H9 (cell line): ENCODE measurements at regions not wholly inside any gene's neighbourhood (a gene's known extent, or its start where the extent isn't known, plus 50 kb on each side); places are given as distances from the start of the nearest gene placed in this dataset.

Source experiments
- DNase-seq: peaks from one replicate; pipeline ENCODE4 v3.0.0-alpha.2; 2017
- H2AFZ ChIP-seq: one replicate; pipeline ENCODE4 v1.6.1; 2013; ENCODE audit warnings: mild to moderate bottlenecking, low read length, control low read depth, moderate library complexity
- H2AK5ac ChIP-seq: 2 replicates; pipeline ENCODE4 v1.6.1; 2013; ENCODE audit warnings: low read length, control low read depth, mixed read lengths; ENCODE audit not compliant: insufficient read length
- H2BK120ac ChIP-seq: one replicate; pipeline ENCODE4 v1.6.1; 2013; ENCODE audit warnings: low read depth, mild to moderate bottlenecking, low read length, control low read depth, inconsistent platforms; ENCODE audit not compliant: poor library complexity, severe bottlenecking
- H2BK12ac ChIP-seq: 2 replicates; pipeline ENCODE4 v1.6.1; 2013; ENCODE audit warnings: low read length, control low read depth, mixed read lengths, low read depth; ENCODE audit not compliant: insufficient read length
- H2BK15ac ChIP-seq: 2 replicates; pipeline ENCODE4 v1.6.1; 2013; ENCODE audit warnings: low read depth, low read length, control low read depth
- H2BK20ac ChIP-seq: one replicate; pipeline ENCODE4 v1.6.1; 2013; ENCODE audit warnings: low read depth, mild to moderate bottlenecking, low read length, control low read depth, inconsistent platforms; ENCODE audit not compliant: poor library complexity, severe bottlenecking
- H2BK5ac ChIP-seq: 2 replicates; pipeline ENCODE4 v1.6.1; 2013; ENCODE audit warnings: low read length, control low read depth, mixed read lengths; ENCODE audit not compliant: insufficient read length
- H3K14ac ChIP-seq: 2 replicates; pipeline ENCODE4 v1.6.1; 2013; ENCODE audit warnings: low read length, control low read depth; ENCODE audit not compliant: insufficient read depth
- H3K18ac ChIP-seq: 2 replicates; pipeline ENCODE4 v1.6.1; 2013; ENCODE audit warnings: low read depth, mild to moderate bottlenecking, mixed read lengths, low read length, control low read depth; ENCODE audit not compliant: insufficient read length
- H3K23ac ChIP-seq: 2 replicates; pipeline ENCODE4 v1.6.1; 2013; ENCODE audit warnings: low read length, control low read depth, mixed read lengths, low read depth; ENCODE audit not compliant: insufficient read length
- H3K23me2 ChIP-seq: 2 replicates; pipeline ENCODE4 v1.6.1; 2013; ENCODE audit warnings: low read depth, mild to moderate bottlenecking, mixed read lengths, low read length, control low read depth; ENCODE audit not compliant: insufficient read length, poor library complexity, severe bottlenecking
- H3K27ac ChIP-seq: 2 replicates; pipeline ENCODE4 v1.5.1; 2013; ENCODE audit warnings: low read length, control low read depth, mixed read lengths, low read depth; ENCODE audit not compliant: insufficient read length
- H3K27me3 ChIP-seq: 2 replicates; pipeline ENCODE4 v1.6.1; 2013; ENCODE audit warnings: low read length, control low read depth, inconsistent platforms; ENCODE audit not compliant: insufficient read depth
- H3K4ac ChIP-seq: 2 replicates; pipeline ENCODE4 v1.6.1; 2013; ENCODE audit warnings: low read depth, mild to moderate bottlenecking, control low read depth, inconsistent platforms, low read length, moderate library complexity
- H3K4me1 ChIP-seq: 2 replicates; pipeline ENCODE4 v1.6.1; 2013; ENCODE audit warnings: low read length, control low read depth, inconsistent platforms; ENCODE audit not compliant: insufficient read depth
- H3K4me2 ChIP-seq: 2 replicates; pipeline ENCODE4 v1.6.1; 2013; ENCODE audit warnings: low read length, control low read depth, mixed read lengths; ENCODE audit not compliant: insufficient read length, insufficient read depth
- H3K56ac ChIP-seq: 2 replicates; pipeline ENCODE4 v1.6.1; 2013; ENCODE audit warnings: low read depth, mild to moderate bottlenecking, mixed read lengths, low read length, control low read depth; ENCODE audit not compliant: insufficient read length
- H3K79me1 ChIP-seq: 2 replicates; pipeline ENCODE4 v1.6.1; 2013; ENCODE audit warnings: low read depth, mild to moderate bottlenecking, moderate library complexity, low read length, control low read depth, inconsistent platforms; ENCODE audit not compliant: insufficient read depth, poor library complexity, severe bottlenecking
- H3K79me2 ChIP-seq: 2 replicates; pipeline ENCODE4 v1.6.1; 2013; ENCODE audit warnings: low read length, control low read depth, inconsistent platforms; ENCODE audit not compliant: insufficient read depth
- H3K9ac ChIP-seq: 2 replicates; pipeline ENCODE4 v1.6.1; 2013; ENCODE audit warnings: low read length, control low read depth, mixed read lengths; ENCODE audit not compliant: insufficient read length; ENCODE audit errors: extremely low read depth
- H3K9me3 ChIP-seq: one replicate; pipeline ENCODE4 v1.6.1; 2013; ENCODE audit warnings: low read depth, low read length, inconsistent platforms; ENCODE audit not compliant: control insufficient read depth
- H3T11ph ChIP-seq: one replicate; pipeline ENCODE4 v1.6.1; 2013; ENCODE audit warnings: mild to moderate bottlenecking, low read length, control low read depth, inconsistent platforms
- H4K20me1 ChIP-seq: one replicate; pipeline ENCODE4 v1.6.1; 2013; ENCODE audit not compliant: control insufficient read depth, insufficient read length, insufficient read depth
- H4K5ac ChIP-seq: 2 replicates; pipeline ENCODE4 v1.6.1; 2013; ENCODE audit warnings: low read depth, mild to moderate bottlenecking, mixed read lengths, low read length, control low read depth; ENCODE audit not compliant: insufficient read length
- H4K8ac ChIP-seq: replicated peaks from 2 replicates; pipeline ENCODE4 v1.6.1; 2013; ENCODE audit warnings: low read length, control low read depth, mixed read lengths, low read depth; ENCODE audit not compliant: insufficient read length
- H4K91ac ChIP-seq: 2 replicates; pipeline ENCODE4 v1.6.1; 2013; ENCODE audit warnings: low read depth, mild to moderate bottlenecking, moderate library complexity, mixed read lengths, low read length, control low read depth; ENCODE audit not compliant: insufficient read length
- H3K27ac Mint-ChIP-seq, 3 experiments: 2 replicates in 2 of 3; 3 replicates in 1 of 3; pipeline ENCODE4 v1.8.0; 2020 to 2021; ENCODE audit warnings: mixed read lengths in 3 of 3, mild to moderate bottlenecking in 1 of 3, moderate library complexity in 1 of 3
- H3K27me3 Mint-ChIP-seq: 2 replicates; pipeline ENCODE4 v1.8.0; 2021; ENCODE audit warnings: low read depth, mild to moderate bottlenecking, moderate library complexity, mixed read lengths
- H3K36me3 Mint-ChIP-seq, 3 experiments: 2 replicates in 2 of 3; 3 replicates in 1 of 3; pipeline ENCODE4 v1.8.0; 2020 to 2021; ENCODE audit warnings: low read depth in 3 of 3, mixed read lengths in 3 of 3; ENCODE audit not compliant: insufficient read depth in 1 of 3
- H3K4me1 Mint-ChIP-seq, 2 experiments: 2 replicates each; pipeline ENCODE4 v1.8.0; 2020; ENCODE audit warnings: mixed read lengths in 2 of 2
- H3K4me3 Mint-ChIP-seq, 2 experiments: 2 replicates in 1 of 2; 3 replicates in 1 of 2; pipeline ENCODE4 v1.8.0; 2020 to 2021; ENCODE audit warnings: mild to moderate bottlenecking in 2 of 2, mixed read lengths in 2 of 2, moderate library complexity in 1 of 2
- H3K9me3 Mint-ChIP-seq, 2 experiments: 2 replicates in 1 of 2; 3 replicates in 1 of 2; pipeline ENCODE4 v1.8.0; 2020; ENCODE audit warnings: mild to moderate bottlenecking in 2 of 2, mixed read lengths in 2 of 2, moderate library complexity in 1 of 2
- WGBS: extraction: QIAGEN DNeasy Blood & Tissue Kit; methylation state at CpG from one replicate; pipeline ENCODE4 v1.1.7; 2013; ENCODE audit warnings: missing lambda C conversion rate, low lambda C conversion rate, mixed read lengths; ENCODE audit not compliant: insufficient read length; ENCODE audit errors: extremely low coverage; 5-methylcytosine and 5-hydroxymethylcytosine counted together
- TF ChIP-seq, protein P1 (sequence below): fragments of 200-600 bp; sonication (generic); conservative IDR thresholded peaks from 3 replicates; pipeline ENCODE4 v1.8.0; 2021; ENCODE audit warnings: antibody characterized with exemption, mild to moderate bottlenecking

- no peak overlapping the region for H2BK15ac ChIP-seq
- no peak overlapping the region for H4K8ac ChIP-seq
- no peak overlapping the region for H3K27ac Mint-ChIP-seq
- H3K9ac ChIP-seq: no peak overlapping the region
- no CpG with 5 or more reads among the region's 3 CpGs for WGBS
- no peaks in the 10 kb centered on the region for H3K36me3 Mint-ChIP-seq
- no peak overlapping the region for H4K91ac ChIP-seq
- H4K20me1 ChIP-seq: no peaks in the 10 kb centered on the region
- no peak overlapping the region for H4K5ac ChIP-seq
- TF ChIP-seq, protein P1, sequence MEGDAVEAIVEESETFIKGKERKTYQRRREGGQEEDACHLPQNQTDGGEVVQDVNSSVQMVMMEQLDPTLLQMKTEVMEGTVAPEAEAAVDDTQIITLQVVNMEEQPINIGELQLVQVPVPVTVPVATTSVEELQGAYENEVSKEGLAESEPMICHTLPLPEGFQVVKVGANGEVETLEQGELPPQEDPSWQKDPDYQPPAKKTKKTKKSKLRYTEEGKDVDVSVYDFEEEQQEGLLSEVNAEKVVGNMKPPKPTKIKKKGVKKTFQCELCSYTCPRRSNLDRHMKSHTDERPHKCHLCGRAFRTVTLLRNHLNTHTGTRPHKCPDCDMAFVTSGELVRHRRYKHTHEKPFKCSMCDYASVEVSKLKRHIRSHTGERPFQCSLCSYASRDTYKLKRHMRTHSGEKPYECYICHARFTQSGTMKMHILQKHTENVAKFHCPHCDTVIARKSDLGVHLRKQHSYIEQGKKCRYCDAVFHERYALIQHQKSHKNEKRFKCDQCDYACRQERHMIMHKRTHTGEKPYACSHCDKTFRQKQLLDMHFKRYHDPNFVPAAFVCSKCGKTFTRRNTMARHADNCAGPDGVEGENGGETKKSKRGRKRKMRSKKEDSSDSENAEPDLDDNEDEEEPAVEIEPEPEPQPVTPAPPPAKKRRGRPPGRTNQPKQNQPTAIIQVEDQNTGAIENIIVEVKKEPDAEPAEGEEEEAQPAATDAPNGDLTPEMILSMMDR: no peak
- DNase-seq: no peak
- H3K18ac ChIP-seq: no peak overlapping the region
- H3T11ph ChIP-seq: no peak overlapping the region
- H2BK120ac ChIP-seq: no peak overlapping the region
- H3K14ac ChIP-seq: no peak overlapping the region
- H2AFZ ChIP-seq: no peak overlapping the region
- H3K4me3 Mint-ChIP-seq: no peak overlapping the region
- no peaks in the 10 kb centered on the region for H3K23me2 ChIP-seq
- no peaks in the 10 kb centered on the region for H3K79me2 ChIP-seq
- no peak overlapping the region for H2BK5ac ChIP-seq
- H2BK12ac ChIP-seq: no peak overlapping the region
- H3K9me3 Mint-ChIP-seq: no peaks in the 10 kb centered on the region
- H2BK20ac ChIP-seq: no peak overlapping the region
- no peaks in the 10 kb centered on the region for H3K79me1 ChIP-seq
- no peak overlapping the region for H3K27ac ChIP-seq
- no peak overlapping the region for H3K56ac ChIP-seq
- H3K27me3 ChIP-seq: no peaks in the 10 kb centered on the region
- H3K23ac ChIP-seq: no peak overlapping the region
- no peak overlapping the region for H2AK5ac ChIP-seq
- no peaks in the 10 kb centered on the region; the same call in 1 of the 2 replicates for H3K4me1 ChIP-seq
- H3K4me2 ChIP-seq: no peak overlapping the region
- H3K27me3 Mint-ChIP-seq: no peaks in the 10 kb centered on the region
- H3K4me1 Mint-ChIP-seq: peaks cover under 1% of the 10 kb centered on the region in 2 experiments; a peak in 2 of 4 replicates
- H3K9me3 ChIP-seq: no peaks in the 10 kb centered on the region
- H3K4ac ChIP-seq: no peak overlapping the region
Observed at GRCh38 chr13:105442040-105442439, 1093.4 kb downstream of the EFNB2 start.
